Left ventricle myocardium inferior (tissue), 1 donor: ENCODE measurements at regions not wholly inside any gene's neighbourhood (a gene's known extent, or its start where the extent isn't known, plus 50 kb on each side); places are given as distances from the start of the nearest gene placed in this dataset.

Experiments used
- DNase-seq: peaks from one replicate; pipeline ENCODE4 v3.0.0-alpha.2; 2020
- H3K27ac ChIP-seq: fragments of 200-600 bp; replicated peaks from 2 replicates; pipeline ENCODE4 v1.8.0; 2021
- H3K27me3 ChIP-seq: fragments of 200-600 bp; 2 replicates; pipeline ENCODE4 v1.8.0; 2021; ENCODE audit warnings: low read depth
- H3K36me3 ChIP-seq: fragments of 200-600 bp; 2 replicates; pipeline ENCODE4 v1.8.0; 2021
- H3K4me1 ChIP-seq: fragments of 200-600 bp; 2 replicates; pipeline ENCODE4 v1.8.0; 2021
- H3K4me3 ChIP-seq: fragments of 200-600 bp; 2 replicates; pipeline ENCODE4 v1.8.0; 2021; ENCODE audit warnings: mild to moderate bottlenecking, moderate library complexity
- H3K9me3 ChIP-seq: fragments of 200-600 bp; replicated peaks from 2 replicates; pipeline ENCODE4 v1.8.0; 2021
- intact Hi-C: fragments of 100-400 bp; cut with micrococcal nuclease; formaldehyde crosslinking; loops from one replicate; pipeline ENCODE4 v1.11.0; 2022
- TF ChIP-seq, protein P1 (sequence below): fragments of 200-600 bp; IDR thresholded peaks from 2 replicates; pipeline ENCODE4 v1.8.0; 2021; ENCODE audit warnings: antibody characterized with exemption, mild to moderate bottlenecking, borderline replicate concordance
- donor health status: DM: no; HTN: yes; CAD: no; lungs with severe emphysema.

DNA sequence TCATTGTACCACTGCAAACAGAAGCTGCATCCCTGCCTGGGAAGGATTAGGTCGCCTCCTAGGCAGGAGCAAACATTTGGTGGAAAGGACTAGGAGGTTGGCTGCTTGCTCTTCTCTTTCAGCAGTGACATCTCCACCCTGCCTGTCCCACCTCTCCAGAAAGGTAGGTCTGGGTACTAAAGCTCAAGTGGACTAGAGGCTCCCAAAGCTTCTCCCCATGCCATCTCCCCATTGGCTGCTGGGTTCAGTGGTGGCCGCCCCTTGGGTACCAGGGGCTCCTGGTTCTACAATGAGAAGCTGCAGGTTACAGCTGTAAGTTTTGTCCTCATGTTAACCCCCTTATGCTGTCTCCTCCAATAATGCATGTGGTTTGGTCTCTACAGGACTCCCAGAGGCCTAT, 180.7 kb upstream of the MKI67 start:
- no peak overlapping the region for H3K27ac ChIP-seq
- peaks cover 3% of the 10 kb centered on the region for H3K9me3 ChIP-seq
- H3K4me1 ChIP-seq: no peaks in the 10 kb centered on the region
- no peak overlapping the region for H3K4me3 ChIP-seq
- TF ChIP-seq, protein P1, sequence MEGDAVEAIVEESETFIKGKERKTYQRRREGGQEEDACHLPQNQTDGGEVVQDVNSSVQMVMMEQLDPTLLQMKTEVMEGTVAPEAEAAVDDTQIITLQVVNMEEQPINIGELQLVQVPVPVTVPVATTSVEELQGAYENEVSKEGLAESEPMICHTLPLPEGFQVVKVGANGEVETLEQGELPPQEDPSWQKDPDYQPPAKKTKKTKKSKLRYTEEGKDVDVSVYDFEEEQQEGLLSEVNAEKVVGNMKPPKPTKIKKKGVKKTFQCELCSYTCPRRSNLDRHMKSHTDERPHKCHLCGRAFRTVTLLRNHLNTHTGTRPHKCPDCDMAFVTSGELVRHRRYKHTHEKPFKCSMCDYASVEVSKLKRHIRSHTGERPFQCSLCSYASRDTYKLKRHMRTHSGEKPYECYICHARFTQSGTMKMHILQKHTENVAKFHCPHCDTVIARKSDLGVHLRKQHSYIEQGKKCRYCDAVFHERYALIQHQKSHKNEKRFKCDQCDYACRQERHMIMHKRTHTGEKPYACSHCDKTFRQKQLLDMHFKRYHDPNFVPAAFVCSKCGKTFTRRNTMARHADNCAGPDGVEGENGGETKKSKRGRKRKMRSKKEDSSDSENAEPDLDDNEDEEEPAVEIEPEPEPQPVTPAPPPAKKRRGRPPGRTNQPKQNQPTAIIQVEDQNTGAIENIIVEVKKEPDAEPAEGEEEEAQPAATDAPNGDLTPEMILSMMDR: no peak
- no peaks in the 10 kb centered on the region for H3K36me3 ChIP-seq
- intact Hi-C loops: no loop called here
- no peak for DNase-seq
- peaks cover 66% of the 10 kb centered on the region for H3K27me3 ChIP-seq

DNA sequence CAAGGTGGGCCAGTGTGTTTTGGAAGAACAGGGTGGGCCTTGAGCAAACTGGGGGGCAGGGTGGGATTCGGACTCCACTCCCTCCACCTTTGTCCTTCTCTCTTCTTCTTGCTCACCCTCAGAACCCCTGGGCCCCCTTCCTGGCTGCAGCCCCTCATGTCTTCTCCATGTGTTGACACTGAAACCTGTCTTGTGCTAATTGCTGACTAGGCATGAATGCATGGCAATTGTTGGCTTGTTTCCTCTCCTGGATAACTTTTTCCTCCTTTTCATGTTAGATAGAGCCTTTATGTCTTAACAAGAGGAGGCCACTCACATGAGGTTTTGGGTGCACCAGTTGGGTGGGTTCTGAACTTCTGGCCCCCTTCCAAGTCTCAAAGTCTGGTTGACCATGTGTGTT, 181.6 kb upstream of the MKI67 start:
- TF ChIP-seq, protein P1: no peak
- no peak for DNase-seq
- Histone ChIP-seq H3K4me3 (no peak overlapping the region), H3K27me3 (peaks cover 74% of the 10 kb centered on the region), H3K4me1 (no peaks in the 10 kb centered on the region), H3K9me3 (no peaks in the 10 kb centered on the region), H3K36me3 (no peaks in the 10 kb centered on the region), H3K27ac (no peak overlapping the region)
- intact Hi-C loops: no loop called here

DNA sequence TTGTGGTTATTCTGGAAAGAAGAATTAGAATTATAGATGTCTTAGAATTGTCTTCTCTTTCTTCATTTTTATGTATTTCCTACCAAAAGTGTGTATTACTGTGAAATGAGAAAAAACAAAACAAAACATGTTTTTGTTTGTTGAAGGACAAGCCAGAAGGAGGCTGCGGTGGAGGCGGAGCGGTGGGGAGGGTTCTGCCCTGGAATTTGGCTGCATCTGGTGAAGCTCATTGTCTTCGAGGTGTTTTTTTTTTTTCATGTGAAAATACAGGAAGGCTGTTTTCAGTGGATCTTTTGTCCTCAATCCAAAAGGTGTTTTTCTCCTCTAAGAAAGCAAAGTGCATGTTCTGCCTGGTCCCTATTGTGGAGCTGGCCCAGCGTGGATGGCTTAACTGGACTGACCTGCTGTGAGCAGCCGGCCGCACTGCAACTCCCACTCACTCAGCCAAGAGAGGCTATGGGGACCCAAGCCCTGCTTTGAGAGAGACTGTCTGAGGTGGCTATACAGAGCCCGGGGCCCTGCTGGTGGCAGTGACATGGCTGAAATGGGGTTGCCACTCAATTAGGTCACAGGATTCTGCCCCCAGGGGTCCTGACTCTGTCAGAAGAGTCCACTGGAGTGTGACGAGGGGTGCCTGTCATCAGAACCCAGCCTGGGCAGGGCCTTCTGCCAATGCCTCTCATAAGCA, 184.9 kb upstream of the MKI67 start:
- H3K4me3 ChIP-seq: no peak overlapping the region
- H3K27ac ChIP-seq: no peak overlapping the region
- peaks cover 69% of the 10 kb centered on the region for H3K27me3 ChIP-seq
- intact Hi-C loops: no loop called here
- TF ChIP-seq, protein P1: no peak
- no peaks in the 10 kb centered on the region for H3K36me3 ChIP-seq
- no peaks in the 10 kb centered on the region for H3K9me3 ChIP-seq
- H3K4me1 ChIP-seq: no peaks in the 10 kb centered on the region
- DNase-seq: no peak

DNA sequence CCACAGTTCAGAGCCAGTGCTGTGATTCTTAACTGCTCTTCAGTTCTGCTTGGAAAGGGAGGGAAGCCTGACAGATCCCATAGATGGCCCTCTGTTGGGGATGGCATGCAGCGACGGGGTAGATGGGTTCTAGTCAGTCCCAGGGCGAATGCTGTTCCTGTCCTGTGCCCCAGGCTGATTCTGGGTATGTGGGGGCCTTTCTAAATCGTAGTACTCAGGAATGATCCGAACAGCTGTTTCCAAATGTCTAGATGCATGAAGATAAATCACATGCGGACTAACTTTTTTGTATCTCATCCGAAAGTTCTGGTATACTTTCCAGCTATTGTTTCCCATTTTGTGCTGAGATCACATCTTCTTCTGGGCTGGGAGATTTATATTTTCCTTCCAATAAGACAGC, 186.0 kb upstream of the MKI67 start:
- H3K27me3 ChIP-seq: peaks cover 68% of the 10 kb centered on the region
- H3K27ac ChIP-seq: no peak overlapping the region
- TF ChIP-seq, protein P1: no peak
- H3K4me1 ChIP-seq: no peaks in the 10 kb centered on the region
- no peak for DNase-seq
- no peaks in the 10 kb centered on the region for H3K9me3 ChIP-seq
- H3K4me3 ChIP-seq: no peak overlapping the region
- no peaks in the 10 kb centered on the region for H3K36me3 ChIP-seq
- intact Hi-C loops: no loop called here

DNA sequence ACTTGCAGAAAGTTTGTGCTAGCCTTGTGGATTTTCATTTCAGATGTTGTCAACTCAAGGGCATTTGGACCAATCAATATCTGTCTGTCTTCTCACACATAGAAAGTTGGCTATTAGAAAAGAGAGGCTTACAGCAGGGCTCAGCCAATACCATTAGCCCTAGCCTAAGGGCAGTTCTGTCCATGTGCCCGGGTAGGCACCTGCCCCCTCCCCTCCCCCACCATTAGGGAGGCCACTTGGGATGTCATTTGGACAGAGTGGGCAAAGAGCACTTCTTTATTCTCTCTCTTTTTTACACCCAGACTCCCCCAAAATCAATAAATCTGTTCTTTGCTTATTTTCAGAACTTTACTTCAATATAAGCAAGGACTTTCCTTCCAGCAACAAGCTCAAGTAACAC, 188.5 kb upstream of the MKI67 start:
- Histone ChIP-seq H3K27ac (no peak overlapping the region), H3K36me3 (no peaks in the 10 kb centered on the region), H3K4me3 (no peak overlapping the region), H3K27me3 (peaks cover 51% of the 10 kb centered on the region), H3K4me1 (no peaks in the 10 kb centered on the region), H3K9me3 (no peaks in the 10 kb centered on the region)
- TF ChIP-seq, protein P1: no peak
- no peak for DNase-seq
- intact Hi-C loops: no loop called here
